WTC11 (cell line): ENCODE measurements at regions not wholly inside any gene's neighbourhood (a gene's known extent, or its start where the extent isn't known, plus 50 kb on each side); places are given as distances from the start of the nearest gene placed in this dataset.

Source experiments
- CBFB ChIP-seq: sonication (generic); formaldehyde crosslinking; IDR thresholded peaks from 2 replicates; pipeline ENCODE4 v1.8.1; 2022; ENCODE audit warnings: mild to moderate bottlenecking, low read depth, missing genetic modification reagents
- CREM ChIP-seq: sonication (generic); formaldehyde crosslinking; IDR thresholded peaks from 2 replicates; pipeline ENCODE4 v1.8.1; 2022; ENCODE audit warnings: mild to moderate bottlenecking, missing genetic modification reagents, moderate library complexity
- CTCF ChIP-seq: fragments of 200-600 bp; IDR thresholded peaks from 2 replicates; pipeline ENCODE4 v1.8.0; 2022; ENCODE audit warnings: antibody characterized with exemption
- FOXJ3 ChIP-seq: sonication (generic); formaldehyde crosslinking; IDR thresholded peaks from 2 replicates; pipeline ENCODE4 v1.9.0; 2021; ENCODE audit warnings: missing genetic modification reagents, mild to moderate bottlenecking, borderline replicate concordance
- FOXP4 ChIP-seq: sonication (generic); formaldehyde crosslinking; IDR thresholded peaks from 2 replicates; pipeline ENCODE4 v1.8.0; 2022; ENCODE audit warnings: mild to moderate bottlenecking, missing genetic modification reagents
- GRHL2 ChIP-seq: fragments of 250-450 bp; sonication (Bioruptor Pico); IDR thresholded peaks from 2 replicates; pipeline ENCODE4 v1.8.0; 2022; ENCODE audit warnings: mild to moderate bottlenecking, moderate library complexity; ENCODE audit not compliant: insufficient replicate concordance, severe bottlenecking
- MAX ChIP-seq: sonication (generic); formaldehyde crosslinking; IDR thresholded peaks from 2 replicates; pipeline ENCODE4 v1.8.0; 2022; ENCODE audit warnings: mild to moderate bottlenecking, missing genetic modification reagents
- NR2C2 ChIP-seq: sonication (generic); formaldehyde crosslinking; IDR thresholded peaks from 2 replicates; pipeline ENCODE4 v1.8.0; 2022; ENCODE audit warnings: mild to moderate bottlenecking, missing genetic modification reagents
- RELA ChIP-seq: sonication (generic); formaldehyde crosslinking; IDR thresholded peaks from 2 replicates; pipeline ENCODE4 v1.8.1; 2022; ENCODE audit warnings: missing genetic modification reagents, mild to moderate bottlenecking, borderline replicate concordance
- SP1 ChIP-seq: sonication (generic); formaldehyde crosslinking; conservative IDR thresholded peaks from 2 replicates; pipeline ENCODE4 v1.8.1; 2022; ENCODE audit warnings: missing genetic modification reagents
- USF2 ChIP-seq: sonication (generic); formaldehyde crosslinking; IDR thresholded peaks from 2 replicates; pipeline ENCODE4 v1.8.1; 2023; ENCODE audit warnings: mild to moderate bottlenecking, missing genetic modification reagents, moderate library complexity
- ZBTB43 ChIP-seq: sonication (generic); formaldehyde crosslinking; IDR thresholded peaks from 2 replicates; pipeline ENCODE4 v1.8.1; 2023; ENCODE audit warnings: mild to moderate bottlenecking, missing genetic modification reagents
- ZNF121 ChIP-seq: sonication (generic); formaldehyde crosslinking; IDR thresholded peaks from 2 replicates; pipeline ENCODE4 v1.8.0; 2023; ENCODE audit warnings: missing genetic modification reagents

- no peak for TF ChIP-seq GRHL2 (CRISPR knock-in tag)
- no peak for TF ChIP-seq CTCF
- no peak for TF ChIP-seq USF2 (CRISPR knock-in tag)
- no peak for TF ChIP-seq ZNF121
- no peak for TF ChIP-seq ZBTB43 (CRISPR knock-in tag)
- no peak for TF ChIP-seq FOXJ3 (CRISPR knock-in tag)
- TF ChIP-seq MAX (CRISPR knock-in tag), result no peak
- TF ChIP-seq CBFB (CRISPR knock-in tag), result no peak
- TF ChIP-seq RELA, result no peak
- TF ChIP-seq CREM (CRISPR knock-in tag), result no peak
- TF ChIP-seq NR2C2, result no peak
- TF ChIP-seq FOXP4 (CRISPR knock-in tag), result no peak
- TF ChIP-seq SP1 (CRISPR knock-in tag), result no peak
Measured at GRCh38 chr9:78424299-78424698, 127.4 kb downstream of the PSAT1 start.
